GM12872 (cell line): ENCODE measurements at regions not wholly inside any gene's neighbourhood (a gene's known extent, or its start where the extent isn't known, plus 50 kb on each side); places are given as distances from the start of the nearest gene placed in this dataset.

Experiments
- CTCF ChIP-seq: IDR thresholded peaks from 3 replicates; pipeline ENCODE4 v1.5.1; 2011; ENCODE audit warnings: low read depth, mild to moderate bottlenecking, low read length, moderate library complexity; ENCODE audit not compliant: insufficient read depth

- no peak for TF ChIP-seq CTCF
Measured at GRCh38 chr14:25246751-25247150, 196.8 kb upstream of the STXBP6 start.

- no peak for TF ChIP-seq CTCF
Measured at GRCh38 chr14:25239170-25239569, 189.2 kb upstream of the STXBP6 start.

- no peak for TF ChIP-seq CTCF
Measured at GRCh38 chr14:25237845-25238244, 187.9 kb upstream of the STXBP6 start.

GRCh38 chr14:25233613-25234012 lies 183.7 kb upstream of the STXBP6 start:
- TF ChIP-seq CTCF: no peak

GRCh38 chr14:25231004-25231403 lies 181.1 kb upstream of the STXBP6 start:
- no peak for TF ChIP-seq CTCF

GRCh38 chr14:25226214-25226613 lies 176.3 kb upstream of the STXBP6 start:
- TF ChIP-seq CTCF: no peak

- TF ChIP-seq CTCF: no peak
Measured at GRCh38 chr14:25222256-25222655, 172.3 kb upstream of the STXBP6 start.

- no peak for TF ChIP-seq CTCF
Measured at GRCh38 chr14:25220514-25220913, 170.6 kb upstream of the STXBP6 start.
